IMR-90 (cell line): ENCODE measurements at regions not wholly inside any gene's neighbourhood (a gene's known extent, or its start where the extent isn't known, plus 50 kb on each side); places are given as distances from the start of the nearest gene placed in this dataset.
"Not testable (repeated sequence)": the region's sequence is repeated elsewhere in the genome, so short reads cannot be mapped to it uniquely, and the experiment has no call there.

Experiments used
- ATAC-seq: fragments of 200-7000 bp; cut with Tn5 transposase; 2 replicates; pipeline ENCODE4 v1.9.1; 2020; ENCODE audit warnings: low read depth, mild to moderate bottlenecking, moderate library complexity
- BruUV-seq: library from RNA; stranded (reverse); fragments of 400-500 nt; replicated peaks from 2 replicates; lab custom pipeline; 2021; lab: Mats Ljungman, UMichigan
- CTCF ChIA-PET: fragments of 300-600 bp; formaldehyde crosslinking; extraction: SDS; loops from one replicate; lab custom pipeline; 2021; ENCODE audit warnings: antibody characterized with exemption; lab: Yijun Ruan, JAX
- POLR2A ChIA-PET: fragments of 300-600 bp; sonication (Branson Sonifier 250); formaldehyde crosslinking; loops from one replicate; lab custom pipeline; 2022; ENCODE audit warnings: antibody characterized with exemption; ENCODE audit not compliant: unreplicated experiment; lab: Charles Lee
- DNase-seq: peaks from one replicate; pipeline ENCODE4 v3.0.0; 2013
- H2AFZ ChIP-seq: replicated peaks from 2 replicates; pipeline ENCODE3; 2013; ENCODE audit warnings: low read length, mild to moderate bottlenecking; ENCODE audit not compliant: poor library complexity
- H2AK5ac ChIP-seq: 2 replicates; pipeline ENCODE4 v1.6.1; 2013; ENCODE audit warnings: low read depth, low read length, inconsistent platforms
- H2AK9ac ChIP-seq: replicated peaks from 2 replicates; pipeline ENCODE3; 2013; ENCODE audit warnings: mild to moderate bottlenecking, low read depth, low read length, moderate library complexity; ENCODE audit not compliant: poor library complexity
- H2BK120ac ChIP-seq: 2 replicates; pipeline ENCODE4 v1.6.1; 2013; ENCODE audit warnings: low read depth, low read length, inconsistent platforms
- H2BK15ac ChIP-seq: 3 replicates; pipeline ENCODE4 v1.6.1; 2013; ENCODE audit warnings: low read depth, low read length, inconsistent platforms
- H2BK20ac ChIP-seq: 2 replicates; pipeline ENCODE4 v1.6.1; 2013; ENCODE audit warnings: low read depth, mild to moderate bottlenecking, inconsistent platforms, low read length, moderate library complexity
- H2BK5ac ChIP-seq: 2 replicates; pipeline ENCODE4 v1.6.1; 2013; ENCODE audit warnings: mild to moderate bottlenecking, low read depth, low read length, inconsistent platforms; ENCODE audit not compliant: poor library complexity, severe bottlenecking
- H3K14ac ChIP-seq: replicated peaks from 2 replicates; pipeline ENCODE4 v1.6.1; 2013; ENCODE audit warnings: low read depth, low read length, inconsistent platforms
- H3K18ac ChIP-seq: 2 replicates; pipeline ENCODE4 v1.6.1; 2013; ENCODE audit warnings: low read depth, low read length, control low read depth
- H3K23ac ChIP-seq: 2 replicates; pipeline ENCODE4 v1.6.1; 2013; ENCODE audit warnings: low read depth, low read length, inconsistent platforms
- H3K27ac ChIP-seq: 2 replicates; pipeline ENCODE4 v1.5.1; 2013; ENCODE audit warnings: mild to moderate bottlenecking, control low read depth, low read length; ENCODE audit not compliant: insufficient read depth
- H3K27me3 ChIP-seq: 2 replicates; pipeline ENCODE4 v1.6.1; 2013; ENCODE audit warnings: low read length; ENCODE audit not compliant: control insufficient read depth, insufficient read depth
- H3K36me3 ChIP-seq: 2 replicates; pipeline ENCODE4 v1.6.1; 2013; ENCODE audit warnings: low read length, mixed read lengths; ENCODE audit not compliant: control insufficient read depth, insufficient read depth
- H3K4ac ChIP-seq: 2 replicates; pipeline ENCODE4 v1.6.1; 2013; ENCODE audit warnings: low read depth, low read length, inconsistent platforms
- H3K4me1 ChIP-seq: 2 replicates; pipeline ENCODE4 v1.6.1; 2013; ENCODE audit warnings: low read length, mixed read lengths; ENCODE audit not compliant: control insufficient read depth, insufficient read depth
- H3K4me2 ChIP-seq: 2 replicates; pipeline ENCODE4 v1.6.1; 2013; ENCODE audit warnings: low read depth, mild to moderate bottlenecking, control low read depth, low read length, moderate library complexity
- H3K4me3 ChIP-seq: 2 replicates; pipeline ENCODE4 v1.5.1; 2013; ENCODE audit warnings: low read depth, mild to moderate bottlenecking, control low read depth, low read length, moderate library complexity; ENCODE audit not compliant: insufficient read depth
- H3K56ac ChIP-seq: 2 replicates; pipeline ENCODE4 v1.6.1; 2013; ENCODE audit warnings: low read length, inconsistent platforms; ENCODE audit not compliant: insufficient read depth; ENCODE audit errors: extremely low read depth
- H3K79me1 ChIP-seq, 2 experiments: 2 replicates each; pipeline ENCODE4 v1.6.1; 2013; ENCODE audit warnings: low read length in 2 of 2, inconsistent platforms in 1 of 2, low read depth in 1 of 2
- H3K9ac ChIP-seq: 2 replicates; pipeline ENCODE4 v1.6.1; 2013; ENCODE audit warnings: low read depth, low read length, control low read depth
- H3K9me1 ChIP-seq: 2 replicates; pipeline ENCODE4 v1.6.1; 2013; ENCODE audit warnings: low read length, inconsistent platforms; ENCODE audit not compliant: insufficient read depth
- H3K9me3 ChIP-seq: 2 replicates; pipeline ENCODE4 v1.6.1; 2013; ENCODE audit warnings: low read length; ENCODE audit not compliant: control insufficient read depth, insufficient read depth
- H4K20me1 ChIP-seq: 2 replicates; pipeline ENCODE4 v1.6.1; 2013; ENCODE audit warnings: low read length, inconsistent platforms; ENCODE audit not compliant: insufficient read depth
- H4K5ac ChIP-seq: 2 replicates; pipeline ENCODE4 v1.6.1; 2013; ENCODE audit warnings: mild to moderate bottlenecking, low read depth, low read length, control low read depth
- H4K8ac ChIP-seq, 2 experiments: 2 replicates each; pipeline ENCODE4 v1.6.1; 2013; ENCODE audit warnings: low read depth in 2 of 2, low read length in 2 of 2, control low read depth in 1 of 2, inconsistent platforms in 1 of 2
- H4K91ac ChIP-seq: 2 replicates; pipeline ENCODE4 v1.6.1; 2013; ENCODE audit warnings: low read depth, low read length, inconsistent platforms; ENCODE audit not compliant: insufficient read depth
- WGBS, 2 experiments: methylation state at CpG; one replicate each; pipeline versions ENCODE4 v1.1.5 to v1.1.7; 2013; ENCODE audit warnings: missing lambda C conversion rate in 2 of 2; ENCODE audit not compliant: insufficient read length in 1 of 2; ENCODE audit errors: extremely low coverage in 2 of 2; 5-methylcytosine and 5-hydroxymethylcytosine counted together
- dilution Hi-C: fragments of 300-500 bp; cut with HindIII; formaldehyde crosslinking; loops from one replicate; pipeline ENCODE4 v1.14.3; 2018; ENCODE audit warnings: low sequenced_read_pairs; ENCODE audit not compliant: unreplicated experiment
- in situ Hi-C: fragments of 300-500 bp; cut with MboI; formaldehyde crosslinking; loops from 3 replicates; pipeline ENCODE4 v1.14.3; 2019; ENCODE audit warnings: low sequenced_read_pairs, inconsistent platforms, mixed read lengths
- intact Hi-C: fragments of 100-400 bp; cut with micrococcal nuclease; formaldehyde crosslinking; loops from 2 replicates; pipeline ENCODE4 v1.10.0; 2022

GRCh38 chr20:30289711-30290141 lies 967.7 kb upstream of the DEFB115 start:
- H3K36me3 ChIP-seq, H2BK120ac ChIP-seq, H3K9me3 ChIP-seq, CTCF ChIA-PET, H3K79me1 ChIP-seq, H2AK5ac ChIP-seq, H4K8ac ChIP-seq, H3K27ac ChIP-seq, H4K91ac ChIP-seq, intact Hi-C loops, H2BK20ac ChIP-seq, H2BK5ac ChIP-seq, DNase-seq, ATAC-seq, H3K4ac ChIP-seq, H3K4me1 ChIP-seq, in situ Hi-C loops, H3K27me3 ChIP-seq, H3K4me3 ChIP-seq, H3K23ac ChIP-seq, BruUV-seq, dilution Hi-C loops, H3K9me1 ChIP-seq, H2AFZ ChIP-seq, H3K18ac ChIP-seq, H4K20me1 ChIP-seq, H2BK15ac ChIP-seq, H4K5ac ChIP-seq, H2AK9ac ChIP-seq, POLR2A ChIA-PET, H3K14ac ChIP-seq, H3K9ac ChIP-seq, H3K56ac ChIP-seq: not testable (repeated sequence)
- peak overlapping the region; percentile 26 for H3K4me2 ChIP-seq
- WGBS, 2 experiments = 13% methylated on average over 7 of the region's 27 CpGs; no CpG with 5 or more reads in 1 of the 2 experiments
